K562 (cell line): ENCODE measurements at regions not wholly inside any gene's neighbourhood (a gene's known extent, or its start where the extent isn't known, plus 50 kb on each side); places are given as distances from the start of the nearest gene placed in this dataset.
"Not testable (repeated sequence)": the region's sequence is repeated elsewhere in the genome, so short reads cannot be mapped to it uniquely, and the experiment has no call there.

Source experiments
- ATAC-seq: fragments of 200-7000 bp; cut with Tn5 transposase; 3 replicates; pipeline ENCODE4 v1.9.1; 2020; ENCODE audit warnings: moderate library complexity
- BruUV-seq: library from RNA; stranded (reverse); fragments of 400-500 nt; replicated peaks from 2 replicates; lab custom pipeline; 2021; lab: Mats Ljungman, UMichigan
- CTCF ChIA-PET: fragments of 300-600 bp; formaldehyde crosslinking; extraction: SDS; loops from one replicate; lab custom pipeline; 2021; ENCODE audit warnings: low intra/inter-chr PET ratio; lab: Yijun Ruan, JAX
- POLR2A ChIA-PET: fragments of 300-600, 350-650 bp; sonication (Branson Sonifier 250); formaldehyde crosslinking; extraction: SDS; loops from one replicate; lab custom pipeline; 2021; ENCODE audit warnings: antibody characterized with exemption, inconsistent platforms; lab: Yijun Ruan, JAX
- DNase-seq, 4 experiments: peaks; one replicate each; pipeline versions ENCODE4 v3.0.0 to v3.0.0-alpha.2; 2011 to 2018; ENCODE audit warnings: low spot score in 3 of 4, mixed read lengths in 3 of 4; ENCODE audit errors: extremely low read depth in 1 of 4
- FAIRE-seq: peaks from 2 replicates; lab custom pipeline; 2011; peaks lifted over from hg19 to GRCh38; lab: Jason Lieb, UNC
- H2AFZ ChIP-seq: 2 replicates; pipeline ENCODE4 v1.6.0; 2011; ENCODE audit warnings: low read depth, low read length, control low read depth, inconsistent platforms
- H3K27ac ChIP-seq: fragments of 200-600 bp; 3 replicates; pipeline ENCODE4 v1.8.0; 2011; ENCODE audit warnings: low read depth, mild to moderate bottlenecking, control low read depth, inconsistent platforms, low read length, moderate library complexity, mixed read lengths; ENCODE audit errors: extremely low read depth
- H3K27me3 ChIP-seq, 2 experiments: fragments of 300-600 bp in 1 of 2; 2 replicates in 1 of 2; 3 replicates in 1 of 2; pipeline versions ENCODE4 v1.6.0 to v1.8.0; 2011; ENCODE audit warnings: inconsistent platforms in 2 of 2, low read length in 2 of 2, mild to moderate bottlenecking in 1 of 2, mixed read lengths in 1 of 2, moderate library complexity in 1 of 2; ENCODE audit not compliant: control insufficient read depth in 2 of 2, insufficient read depth in 2 of 2
- H3K36me3 ChIP-seq: fragments of 300-600 bp; 3 replicates; pipeline ENCODE4 v1.8.0; 2011; ENCODE audit warnings: mild to moderate bottlenecking, low read length, inconsistent platforms; ENCODE audit not compliant: control insufficient read depth, insufficient read depth
- H3K4me1 ChIP-seq, 2 experiments: fragments of 200-600 bp in 1 of 2; replicated peaks in 1 of 2; 2 replicates in 1 of 2; 3 replicates in 1 of 2; pipeline versions ENCODE4 v1.5.1 to v1.8.0; 2011; ENCODE audit warnings: inconsistent platforms in 2 of 2, low read length in 2 of 2, mild to moderate bottlenecking in 1 of 2, mixed read lengths in 1 of 2, moderate library complexity in 1 of 2; ENCODE audit not compliant: control insufficient read depth in 2 of 2, insufficient read depth in 2 of 2
- H3K4me2 ChIP-seq: 2 replicates; pipeline ENCODE4 v1.6.1; 2011; ENCODE audit warnings: low read length, control low read depth, inconsistent platforms, mixed read lengths; ENCODE audit not compliant: insufficient read depth
- H3K4me3 ChIP-seq: fragments of 200-600 bp; sonication (generic), shearing (Covaris generic); 2 replicates; pipeline ENCODE4 v1.5.1; 2016; ENCODE audit warnings: control low read depth, inconsistent platforms
- H3K79me2 ChIP-seq: fragments of 200-600 bp; 3 replicates; pipeline ENCODE4 v1.8.0; 2011; ENCODE audit warnings: low read length, inconsistent platforms; ENCODE audit not compliant: control insufficient read depth, insufficient read depth
- H3K9ac ChIP-seq, 2 experiments: 2 replicates each; pipeline versions ENCODE4 v1.6.0 to v1.6.1; 2011; ENCODE audit warnings: low read depth in 2 of 2, low read length in 2 of 2, control low read depth in 1 of 2, inconsistent platforms in 1 of 2, mild to moderate bottlenecking in 1 of 2, mixed read lengths in 1 of 2; ENCODE audit not compliant: insufficient read depth in 1 of 2
- H3K9me1 ChIP-seq: one replicate; pipeline ENCODE4 v1.6.0; 2011; ENCODE audit warnings: inconsistent platforms, mild to moderate bottlenecking, low read length, moderate library complexity; ENCODE audit not compliant: control insufficient read depth, insufficient read depth
- H3K9me3 ChIP-seq: replicated peaks from 2 replicates; pipeline ENCODE4 v1.5.1; 2011; ENCODE audit warnings: low read depth, low read length, inconsistent platforms; ENCODE audit not compliant: control insufficient read depth, insufficient read depth
- H4K20me1 ChIP-seq: replicated peaks from 2 replicates; pipeline ENCODE4 v1.6.1; 2011; ENCODE audit warnings: low read length, inconsistent platforms, mixed read lengths; ENCODE audit not compliant: control insufficient read depth, insufficient read depth
- ARID1B ChIP-seq: fragments of 450-650 bp; IDR thresholded peaks from 2 replicates; pipeline ENCODE4 v1.6.1; 2016; ENCODE audit warnings: antibody characterized with exemption, mild to moderate bottlenecking, inconsistent platforms
- BCL6 ChIP-seq: fragments of 250-450 bp; sonication (Bioruptor Pico); IDR thresholded peaks from 2 replicates; pipeline ENCODE4 v1.4.0; 2020
- E2F3 ChIP-seq: fragments of 250-450 bp; sonication (Bioruptor Pico); IDR thresholded peaks from 2 replicates; pipeline ENCODE4 v1.4.0; 2020; ENCODE audit warnings: mild to moderate bottlenecking
- ETV1 ChIP-seq: fragments of 450-650 bp; conservative IDR thresholded peaks from 2 replicates; pipeline ENCODE4 v1.6.1; 2016; ENCODE audit warnings: missing genetic modification characterization, control low read depth, low read depth, missing compliant biosample characterization
- GTF2A2 ChIP-seq: IDR thresholded peaks from 2 replicates; pipeline ENCODE4 v1.6.1; 2016; ENCODE audit warnings: mild to moderate bottlenecking, missing genetic modification characterization, missing compliant biosample characterization
- HSF4 ChIP-seq: fragments of 250-450 bp; sonication (Bioruptor Pico); IDR thresholded peaks from 2 replicates; pipeline ENCODE4 v2.1.2; 2022; ENCODE audit warnings: mild to moderate bottlenecking, moderate library complexity, borderline replicate concordance
- IFI16 ChIP-seq: fragments of 250-450 bp; sonication (Bioruptor Pico); IDR thresholded peaks from 2 replicates; pipeline ENCODE4 v2.1.2; 2022; ENCODE audit warnings: mild to moderate bottlenecking, inconsistent platforms
- ILK ChIP-seq: fragments of 450-650 bp; IDR thresholded peaks from 2 replicates; pipeline ENCODE4 v1.6.1; 2016; ENCODE audit warnings: missing genetic modification characterization, low read depth, mild to moderate bottlenecking, missing compliant biosample characterization, moderate library complexity, borderline replicate concordance
- KLF6 ChIP-seq: fragments of 250-450 bp; sonication (Bioruptor Pico); IDR thresholded peaks from 2 replicates; pipeline ENCODE4 v1.4.0; 2020; ENCODE audit warnings: mild to moderate bottlenecking, moderate library complexity, borderline replicate concordance
- MEF2D ChIP-seq: conservative IDR thresholded peaks from 2 replicates; pipeline ENCODE4 v1.6.1; 2016; ENCODE audit warnings: low read depth, missing genetic modification characterization, missing compliant biosample characterization
- PYGO2 ChIP-seq: fragments of 450-650 bp; IDR thresholded peaks from 2 replicates; pipeline ENCODE4 v1.6.1; 2016; ENCODE audit warnings: mild to moderate bottlenecking, missing genetic modification characterization, moderate library complexity, missing compliant biosample characterization
- SOX6 ChIP-seq: fragments of 450-650 bp; IDR thresholded peaks from 2 replicates; pipeline ENCODE4 v1.6.1; 2014; ENCODE audit warnings: mild to moderate bottlenecking
- ZBTB11 ChIP-seq, 3 experiments: fragments of 200-800 bp in 1 of 3; fragments of 250-450 bp in 1 of 3; fragments of 450-650 bp in 1 of 3; sonication (Bioruptor Pico) in 1 of 3; sonication (Bioruptor generic) in 1 of 3; formaldehyde crosslinking in 1 of 3; IDR thresholded peaks; 2 replicates each; pipeline versions ENCODE4 v1.6.1 to v1.8.0; 2016 to 2022; ENCODE audit warnings: mild to moderate bottlenecking in 2 of 3, missing genetic modification characterization in 2 of 3, missing compliant biosample characterization in 1 of 3, moderate library complexity in 1 of 3
- ZNF133 ChIP-seq: fragments of 250-450 bp; sonication (Bioruptor Pico); IDR thresholded peaks from 2 replicates; pipeline ENCODE4 v1.4.0; 2020; ENCODE audit warnings: mild to moderate bottlenecking
- ZNF354B ChIP-seq: fragments of 250-450 bp; sonication (Bioruptor Pico); IDR thresholded peaks from 2 replicates; pipeline ENCODE4 v1.4.0; 2020
- ZNF41 ChIP-seq: fragments of 250-450 bp; sonication (Bioruptor Pico); conservative IDR thresholded peaks from 2 replicates; pipeline ENCODE4 v1.4.0; 2020; ENCODE audit warnings: mild to moderate bottlenecking
- ZNF57 ChIP-seq: fragments of 450-650 bp; formaldehyde crosslinking; IDR thresholded peaks from 2 replicates; pipeline ENCODE4 v1.4.0; 2020; ENCODE audit warnings: mild to moderate bottlenecking, moderate library complexity
- ZNF583 ChIP-seq: fragments of 250-450 bp; sonication (Bioruptor Pico); IDR thresholded peaks from 2 replicates; pipeline ENCODE4 v1.4.0; 2020
- ZNF717 ChIP-seq: fragments of 250-450 bp; sonication (Bioruptor Pico); IDR thresholded peaks from 2 replicates; pipeline ENCODE4 v1.5.0; 2021
- ZNF75A ChIP-seq: fragments of 450-650 bp; formaldehyde crosslinking; IDR thresholded peaks from 2 replicates; pipeline ENCODE4 v1.4.0; 2020; ENCODE audit warnings: mild to moderate bottlenecking
- WGBS: fragments of 100-300 bp; shearing (Covaris generic); methylation state at CpG from one replicate; pipeline ENCODE4 v1.1.6; 2016; ENCODE audit warnings: low coverage, mixed read lengths; ENCODE audit not compliant: insufficient coverage; ENCODE audit errors: missing lambda C conversion rate; 5-methylcytosine and 5-hydroxymethylcytosine counted together
- in situ Hi-C: fragments of 300-500 bp; cut with MboI; formaldehyde crosslinking; loops from 4 replicates; pipeline ENCODE4 v1.15.0; 2018; ENCODE audit warnings: inconsistent platforms, mixed read lengths
- intact Hi-C: fragments of 100-400 bp; cut with micrococcal nuclease; formaldehyde crosslinking; loops from 2 replicates; pipeline ENCODE4 v1.14.2; 2022

- H3K27me3 ChIP-seq, H3K9me3 ChIP-seq, H4K20me1 ChIP-seq, in situ Hi-C loops, POLR2A ChIA-PET, H3K79me2 ChIP-seq, ATAC-seq, H3K4me2 ChIP-seq, H3K4me3 ChIP-seq, BruUV-seq, H3K9ac ChIP-seq, intact Hi-C loops, H3K9me1 ChIP-seq, CTCF ChIA-PET, H3K36me3 ChIP-seq: not testable (repeated sequence)
- DNase-seq (peak in 1 of 4 experiments; percentile 50), FAIRE-seq (peak; percentile 51)
- Histone ChIP-seq H2AFZ (0 out of 2 replicates have a peak overlapping the region, but pooled peaks have one; percentile 34), H3K27ac (peak overlapping the region; percentile 38), H3K4me1 (peaks cover 12 to 40% of the 10 kb centered on the region in 2 experiments)
- WGBS, result 7% methylated on average over 4 of the region's 4 CpGs
- TF ChIP-seq E2F3 (peak; percentile 93), ARID1B (0 out of 2 replicates have a peak, but pooled peaks have one; percentile 18), ZNF583 (peak; percentile 94), PYGO2 (tag) (peak; percentile 95), MEF2D (peak; percentile 90), BCL6 (CRISPR knock-in tag) (peak; percentile 92), ETV1 (tag) (peak; percentile 46), ZNF57 (CRISPR knock-in tag) (0 out of 2 replicates have a peak, but pooled peaks have one; percentile 64), ZBTB11 (CRISPR knock-in tag; IDR thresholded peaks at IDR 0.05) (peak in 1 of 3 experiments; percentile 77; a peak in 1 of 6 replicates), ZNF717 (CRISPR knock-in tag) (0 out of 2 replicates have a peak, but pooled peaks have one; percentile 48), HSF4 (CRISPR knock-in tag) (0 out of 2 replicates have a peak, but pooled peaks have one; percentile 59), KLF6 (CRISPR knock-in tag) (peak; percentile 96), ILK (peak; percentile 77; the same call in 1 of the 2 replicates), ZNF75A (peak; percentile 65; the same call in 1 of the 2 replicates), ZNF354B (CRISPR knock-in tag) (peak; percentile 75; the same call in 1 of the 2 replicates), SOX6 (0 out of 2 replicates have a peak, but pooled peaks have one; percentile 21), IFI16 (CRISPR knock-in tag) (0 out of 2 replicates have a peak, but pooled peaks have one; percentile 49), ZNF133 (CRISPR knock-in tag) (0 out of 2 replicates have a peak, but pooled peaks have one; percentile 63), ZNF41 (CRISPR knock-in tag) (peak; percentile 92), GTF2A2 (tag) (peak; percentile 93)
Observed at GRCh38 chr20:36083200-36083599, 71.3 kb upstream of the EPB41L1 start.
